ENCODE measurements at regions not wholly inside any gene's neighbourhood (a gene's known extent, or its start where the extent isn't known, plus 50 kb on each side); places are given as distances from the start of the nearest gene placed in this dataset.

GRCh38 chr9:105828596-105829213 lies 134.4 kb downstream of the TMEM38B start:
- FAIRE-seq, result no peak
- dilution Hi-C loops (cut with MboI; ENCODE audit: extremely low pct_ligation_motif_present, low sequenced_read_pairs), result no loop called here

More at GRCh38 chr9:105828596-105829213, 134.4 kb downstream of the TMEM38B start:
- Histone ChIP-seq H3K36me3 (ENCODE audit: control insufficient read depth in 2 of 2, extremely low read depth in 1 of 2, insufficient read depth in 2 of 2, low read length in 2 of 2) (no peaks in the 10 kb centered on the region), H3K4me3 (replicated peaks in 1 of 3; ENCODE audit: insufficient read depth in 1 of 3, low read depth in 1 of 3, low read length in 3 of 3) (no peak overlapping the region), H2AFZ (ENCODE audit: low read depth, low read length) (no peak overlapping the region), H3K9me3 (replicated peaks; ENCODE audit: control insufficient read depth, insufficient read depth, low read length) (no peaks in the 10 kb centered on the region), H3K4me1 (ENCODE audit: control insufficient read depth, extremely low read depth, insufficient read depth, low read length) (no peaks in the 10 kb centered on the region), H3K79me2 (ENCODE audit: control insufficient read depth, insufficient read depth, low read length) (no peaks in the 10 kb centered on the region), H3K27ac (ENCODE audit: insufficient read depth, low read depth, low read length) (no peak overlapping the region), H3K4me2 (ENCODE audit: insufficient read depth, low read length) (no peak overlapping the region), H3K27me3 (ENCODE audit: control insufficient read depth in 2 of 2, insufficient read depth in 2 of 2, low read length in 2 of 2) (no peaks in the 10 kb centered on the region), H4K20me1 (replicated peaks; ENCODE audit: control insufficient read depth, extremely low read depth, insufficient read depth, low read length) (no peaks in the 10 kb centered on the region), H3K9me1 (replicated peaks; ENCODE audit: control insufficient read depth, extremely low read depth, insufficient read depth, low read length) (no peaks in the 10 kb centered on the region), H3K9ac (replicated peaks; ENCODE audit: extremely low read depth, insufficient read depth, low read length) (no peak overlapping the region)
- ChIA-PET CTCF (no interaction called here), POLR2A (no interaction called here)
- TF ChIP-seq MAX (IDR thresholded peaks at IDR 0.05; ENCODE audit: insufficient read depth, insufficient read length), result no peak
- no peak for TF ChIP-seq CTCF (IDR thresholded peaks at IDR 0.05; ENCODE audit: extremely low read depth in 1 of 2, insufficient read depth in 1 of 2, low read depth in 1 of 2, low read length in 2 of 2)
- DNase-seq (ENCODE audit: low read depth, low spot score), result no peak
- intact Hi-C loops (cut with micrococcal nuclease), result no loop called here
- BruUV-seq (replicated peaks), result no TSS peak
